A549 (cell line): ENCODE measurements at regions not wholly inside any gene's neighbourhood (a gene's known extent, or its start where the extent isn't known, plus 50 kb on each side); places are given as distances from the start of the nearest gene placed in this dataset.

Source experiments
- ATAC-seq, 2 experiments: fragments of 200-7000 bp in 1 of 2; fragments of >200 bp in 1 of 2; cut with Nextera tagmentation in 1 of 2; cut with Tn5 transposase in 1 of 2; 3 replicates each; pipeline versions ENCODE4 v1.8.0 to v1.9.1; 2018 to 2020; ENCODE audit warnings: mild to moderate bottlenecking in 1 of 2, moderate library complexity in 1 of 2
- CTCF ChIA-PET: fragments of 300-600 bp; sonication (Branson Sonifier 250); formaldehyde crosslinking; extraction: SDS; loops from one replicate; lab custom pipeline; 2021; ENCODE audit warnings: antibody characterized with exemption, inconsistent platforms; lab: Yijun Ruan, JAX
- POLR2A ChIA-PET: fragments of 350-600 bp; formaldehyde crosslinking; extraction: SDS; loops from one replicate; lab custom pipeline; 2021; ENCODE audit warnings: antibody characterized with exemption, inconsistent platforms; lab: Yijun Ruan, JAX
- DNase-seq, 2 experiments: peaks; one replicate each; pipeline versions ENCODE4 v3.0.0 to v3.0.0-alpha.2; 2011 to 2016; ENCODE audit warnings: low read depth in 1 of 2, low spot score in 1 of 2
- FAIRE-seq: peaks from 2 replicates; lab custom pipeline; 2011; peaks lifted over from hg19 to GRCh38; lab: Jason Lieb, UNC
- H3K27ac ChIP-seq, 2 experiments: fragments of >200 bp; sonication (Bioruptor Twin); formaldehyde crosslinking; 3 replicates each; pipeline ENCODE4 v1.5.1; 2016 to 2017
- H3K4me1 ChIP-seq: fragments of >200 bp; sonication (Bioruptor Twin); formaldehyde crosslinking; 3 replicates; pipeline ENCODE4 v1.6.1; 2016
- H3K4me2 ChIP-seq: fragments of >200 bp; sonication (Bioruptor Twin); formaldehyde crosslinking; 3 replicates; pipeline ENCODE4 v1.6.1; 2016
- H3K4me3 ChIP-seq: fragments of >200 bp; sonication (Bioruptor Twin); formaldehyde crosslinking; 3 replicates; pipeline ENCODE4 v1.5.1; 2016
- H3K9me3 ChIP-seq: fragments of >200 bp; sonication (Bioruptor Twin); formaldehyde crosslinking; 3 replicates; pipeline ENCODE4 v1.6.1; 2016
- CBX8 ChIP-seq: fragments of 200-600 bp; sonication (generic); IDR thresholded peaks from 2 replicates; pipeline ENCODE4 v1.6.1; 2016
- CHD4 ChIP-seq: fragments of 200-600 bp; sonication (generic); IDR thresholded peaks from 2 replicates; pipeline ENCODE4 v1.6.1; 2016; ENCODE audit warnings: antibody characterized with exemption, mild to moderate bottlenecking, borderline replicate concordance
- EHMT2 ChIP-seq: fragments of 200-600 bp; sonication (generic); IDR thresholded peaks from 2 replicates; pipeline ENCODE4 v1.6.1; 2016; ENCODE audit warnings: antibody characterized with exemption, low read depth, mild to moderate bottlenecking, moderate library complexity
- EP300 ChIP-seq, 2 experiments: fragments of >200 bp; sonication (Bioruptor Twin); formaldehyde crosslinking; IDR thresholded peaks; 2 replicates in 1 of 2; 3 replicates in 1 of 2; pipeline ENCODE4 v1.6.1; 2016 to 2017
- FOXS1 ChIP-seq: fragments of 250-450 bp; sonication (Bioruptor Pico); IDR thresholded peaks from 2 replicates; pipeline ENCODE4 v1.5.0; 2020; ENCODE audit warnings: mild to moderate bottlenecking, moderate library complexity
- HDAC2 ChIP-seq: fragments of 200-600 bp; sonication (generic); IDR thresholded peaks from 2 replicates; pipeline ENCODE4 v1.6.1; 2016
- HEYL ChIP-seq: fragments of 250-450 bp; sonication (Bioruptor Pico); IDR thresholded peaks from 2 replicates; pipeline ENCODE4 v1.8.0; 2021; ENCODE audit warnings: mild to moderate bottlenecking, moderate library complexity
- HOXA7 ChIP-seq: fragments of 250-450 bp; sonication (Bioruptor Pico); IDR thresholded peaks from 2 replicates; pipeline ENCODE4 v1.5.0; 2020; ENCODE audit warnings: mild to moderate bottlenecking, moderate library complexity
- HOXB13 ChIP-seq: fragments of 250-450 bp; sonication (Bioruptor Pico); IDR thresholded peaks from 2 replicates; pipeline ENCODE4 v1.5.0; 2020; ENCODE audit warnings: low read depth, mild to moderate bottlenecking, moderate library complexity
- HOXB5 ChIP-seq: fragments of 250-450 bp; sonication (Bioruptor Pico); IDR thresholded peaks from 2 replicates; pipeline ENCODE4 v1.5.0; 2020; ENCODE audit warnings: mild to moderate bottlenecking, moderate library complexity
- JUN ChIP-seq, 2 experiments: fragments of >200 bp; sonication (Bioruptor Twin); formaldehyde crosslinking; IDR thresholded peaks; 2 replicates in 1 of 2; 3 replicates in 1 of 2; pipeline ENCODE4 v1.6.1; 2016 to 2017
- KDM5A ChIP-seq: fragments of 200-600 bp; sonication (generic); IDR thresholded peaks from 2 replicates; pipeline ENCODE4 v1.6.1; 2016; ENCODE audit warnings: antibody characterized with exemption, mild to moderate bottlenecking
- MAZ ChIP-seq: fragments of 150-350 bp; IDR thresholded peaks from 2 replicates; pipeline ENCODE4 v1.6.1; 2014; ENCODE audit warnings: antibody characterized with exemption, low read depth, low read length, borderline replicate concordance
- POLR2AphosphoS2 ChIP-seq: conservative IDR thresholded peaks from 2 replicates; pipeline ENCODE4 v1.6.1; 2012; ENCODE audit warnings: low read length, improper control_type of control experiment, inconsistent platforms
- RAD21 ChIP-seq, 2 experiments: fragments of >200 bp in 1 of 2; sonication (Bioruptor Twin) in 1 of 2; formaldehyde crosslinking in 1 of 2; IDR thresholded peaks in 1 of 2; conservative IDR thresholded peaks in 1 of 2; 2 replicates in 1 of 2; 3 replicates in 1 of 2; pipeline ENCODE4 v1.6.1; 2012 to 2018; ENCODE audit warnings: inconsistent platforms in 1 of 2
- RFX5 ChIP-seq: fragments of 450-650 bp; IDR thresholded peaks from 2 replicates; pipeline ENCODE4 v1.7.1; 2014; ENCODE audit warnings: antibody characterized with exemption, mild to moderate bottlenecking, moderate library complexity
- RNF2 ChIP-seq: fragments of 200-600 bp; sonication (generic); IDR thresholded peaks from 2 replicates; pipeline ENCODE4 v1.6.1; 2016; ENCODE audit warnings: low read depth, mild to moderate bottlenecking, antibody characterized with exemption, moderate library complexity, borderline replicate concordance
- SREBF2 ChIP-seq: fragments of 450-650 bp; IDR thresholded peaks from 2 replicates; pipeline ENCODE4 v1.6.1; 2014; ENCODE audit warnings: mild to moderate bottlenecking, moderate library complexity
- ZC3H11A ChIP-seq: fragments of 450-650 bp; IDR thresholded peaks from 2 replicates; pipeline ENCODE4 v1.6.1; 2014; ENCODE audit warnings: antibody characterized with exemption, mild to moderate bottlenecking
- ZFP36 ChIP-seq: fragments of 450-650 bp; IDR thresholded peaks from 2 replicates; pipeline ENCODE4 v1.6.1; 2014; ENCODE audit warnings: borderline replicate concordance; ENCODE audit not compliant: partially characterized antibody
- ZNF302 ChIP-seq: fragments of 250-450 bp; sonication (Bioruptor Pico); IDR thresholded peaks from 2 replicates; pipeline ENCODE4 v1.9.0; 2021; ENCODE audit warnings: inconsistent platforms, mild to moderate bottlenecking, moderate library complexity
- ZSCAN20 ChIP-seq: fragments of 250-450 bp; sonication (Bioruptor Pico); IDR thresholded peaks from 2 replicates; pipeline ENCODE4 v1.8.0; 2022; ENCODE audit warnings: mild to moderate bottlenecking, moderate library complexity
- whole genome bisulfite sequencing: methylation state at CpG from one replicate; pipeline ENCODE4 v1.1.6; 2017; ENCODE audit errors: missing lambda C conversion rate; 5-methylcytosine and 5-hydroxymethylcytosine counted together
- TF ChIP-seq, protein P1 (sequence below): fragments of 150-350 bp; IDR thresholded peaks from 2 replicates; pipeline ENCODE4 v1.6.1; 2014; ENCODE audit warnings: low read depth, mild to moderate bottlenecking, low read length
- TF ChIP-seq, protein P2 (sequence below): fragments of 250-450 bp; sonication (Bioruptor Pico); IDR thresholded peaks from 2 replicates; pipeline ENCODE4 v1.5.0; 2020; ENCODE audit warnings: low read depth, mild to moderate bottlenecking, moderate library complexity

DNA sequence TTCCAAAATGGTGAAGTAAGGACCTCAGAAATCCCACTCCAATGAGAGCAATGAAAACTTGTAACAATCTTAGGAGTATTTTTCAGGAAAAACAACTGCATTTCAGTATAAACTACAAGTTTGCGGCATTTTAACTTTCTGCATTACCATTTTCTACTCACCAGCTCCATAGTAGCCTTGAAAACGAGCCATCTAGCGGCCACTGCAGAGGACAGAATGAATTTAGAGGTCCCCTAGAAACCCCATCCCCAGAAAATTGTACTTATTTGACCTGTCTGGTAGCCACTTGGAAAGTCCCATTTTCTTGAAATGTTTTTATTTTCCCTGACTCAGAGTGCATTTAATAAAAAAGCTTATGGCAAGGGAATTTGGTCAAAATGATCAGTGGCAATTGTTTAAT lies 205.4 kb upstream of the ITGA1 start:
- H3K4me3 ChIP-seq = no peak overlapping the region
- H3K9me3 ChIP-seq = no peaks in the 10 kb centered on the region
- CTCF ChIA-PET = interaction anchor here (1.0 kb wide), 1 partner anchor 17 kb away, joined by 3 read pairs; no protein-coding TSS in a partner anchor
- H3K27ac ChIP-seq = no peak overlapping the region
- TF ChIP-seq CHD4 = no peak
- TF ChIP-seq, protein P1, sequence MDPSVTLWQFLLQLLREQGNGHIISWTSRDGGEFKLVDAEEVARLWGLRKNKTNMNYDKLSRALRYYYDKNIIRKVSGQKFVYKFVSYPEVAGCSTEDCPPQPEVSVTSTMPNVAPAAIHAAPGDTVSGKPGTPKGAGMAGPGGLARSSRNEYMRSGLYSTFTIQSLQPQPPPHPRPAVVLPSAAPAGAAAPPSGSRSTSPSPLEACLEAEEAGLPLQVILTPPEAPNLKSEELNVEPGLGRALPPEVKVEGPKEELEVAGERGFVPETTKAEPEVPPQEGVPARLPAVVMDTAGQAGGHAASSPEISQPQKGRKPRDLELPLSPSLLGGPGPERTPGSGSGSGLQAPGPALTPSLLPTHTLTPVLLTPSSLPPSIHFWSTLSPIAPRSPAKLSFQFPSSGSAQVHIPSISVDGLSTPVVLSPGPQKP = no peak
- TF ChIP-seq, all 56 proteins: peak for 0
- Histone ChIP-seq H3K4me2 (no peak overlapping the region), H3K4me1 (no peaks in the 10 kb centered on the region)
- DNase-seq (peak in 1 of 2 experiments; percentile 4), FAIRE-seq (no peak), ATAC-seq (no peak)
- 2% methylated on average over 3 of the region's 3 CpGs for WGBS
- POLR2A ChIA-PET = no interaction called here

DNA sequence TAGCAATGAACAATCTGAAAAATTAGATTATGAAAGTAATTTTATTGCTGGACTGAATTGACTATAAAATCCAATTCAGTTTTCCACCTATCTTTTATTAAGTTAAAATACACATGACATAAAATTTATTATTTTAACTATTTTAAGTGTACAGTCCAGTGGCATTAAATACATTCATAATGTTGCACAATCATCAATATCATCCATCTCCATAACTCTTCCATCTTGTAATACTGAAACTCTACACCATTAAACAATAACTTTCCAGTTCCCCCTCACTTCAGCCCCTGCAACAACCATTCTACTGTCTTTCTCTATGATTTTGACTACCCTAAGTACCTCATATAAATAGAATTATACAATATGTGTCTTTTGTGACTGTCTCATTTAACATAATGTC lies 200.6 kb upstream of the ITGA1 start:
- no peaks in the 10 kb centered on the region for H3K4me1 ChIP-seq
- POLR2A ChIA-PET = no interaction called here
- no peak overlapping the region for H3K4me3 ChIP-seq
- ATAC-seq = no peak
- no peak overlapping the region for H3K4me2 ChIP-seq
- H3K9me3 ChIP-seq = no peaks in the 10 kb centered on the region
- no peak for DNase-seq
- no peak for FAIRE-seq
- no peak overlapping the region for H3K27ac ChIP-seq
- TF ChIP-seq FOXS1 (CRISPR knock-in tag) (no peak), ZFP36 (no peak), HOXB5 (CRISPR knock-in tag) (no peak), KDM5A (no peak), EP300 (IDR thresholded peaks at IDR 0.05) (no peak), RNF2 (no peak), ZSCAN20 (no peak), POLR2AphosphoS2 (no peak), SREBF2 (no peak)
- TF ChIP-seq, protein P2, sequence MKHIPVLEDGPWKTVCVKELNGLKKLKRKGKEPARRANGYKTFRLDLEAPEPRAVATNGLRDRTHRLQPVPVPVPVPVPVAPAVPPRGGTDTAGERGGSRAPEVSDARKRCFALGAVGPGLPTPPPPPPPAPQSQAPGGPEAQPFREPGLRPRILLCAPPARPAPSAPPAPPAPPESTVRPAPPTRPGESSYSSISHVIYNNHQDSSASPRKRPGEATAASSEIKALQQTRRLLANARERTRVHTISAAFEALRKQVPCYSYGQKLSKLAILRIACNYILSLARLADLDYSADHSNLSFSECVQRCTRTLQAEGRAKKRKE (CRISPR knock-in tag) = no peak
- TF ChIP-seq, all 56 proteins: peak for 0
- CTCF ChIA-PET = no interaction called here

DNA sequence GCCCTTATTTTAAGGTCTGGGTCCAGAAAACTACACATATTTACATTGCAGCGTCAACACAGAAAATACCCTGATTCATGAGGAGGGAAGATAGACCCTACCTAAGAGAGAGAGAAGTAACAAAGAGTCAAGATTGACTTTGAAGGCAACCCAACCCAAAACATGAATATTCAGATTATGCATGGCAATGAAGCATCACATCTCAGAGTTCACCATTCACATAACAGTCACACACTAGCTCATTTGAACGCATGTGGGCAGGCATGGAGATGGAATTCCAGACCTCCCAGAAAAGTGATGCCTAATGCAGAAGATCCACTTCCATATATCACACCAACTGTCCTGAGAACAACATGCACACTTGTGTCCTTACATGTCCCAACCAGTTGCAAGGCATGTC lies 190.1 kb upstream of the ITGA1 start:
- Histone ChIP-seq H3K4me3 (no peak overlapping the region), H3K4me1 (no peaks in the 10 kb centered on the region), H3K27ac (no peak overlapping the region), H3K4me2 (no peak overlapping the region), H3K9me3 (no peaks in the 10 kb centered on the region)
- no peak for FAIRE-seq
- no peak for ATAC-seq
- no peak for DNase-seq
- WGBS = 9% methylated on average over 2 of the region's 2 CpGs
- CTCF ChIA-PET = no interaction called here
- TF ChIP-seq CBX8 (no peak), ZNF302 (CRISPR knock-in tag) (no peak), JUN (IDR thresholded peaks at IDR 0.05) (no peak), RAD21 (conservative IDR thresholded peaks at IDR 0.05 in 1 of 2, IDR thresholded peaks at IDR 0.05 in 1 of 2) (no peak), EHMT2 (no peak), HDAC2 (no peak), ZC3H11A (no peak), RNF2 (no peak), HEYL (CRISPR knock-in tag) (no peak), RFX5 (no peak), HOXA7 (no peak), HOXB13 (CRISPR knock-in tag) (no peak), MAZ (no peak)
- POLR2A ChIA-PET = no interaction called here
